Kidney (tissue), 13 donors: ENCODE measurements at regions not wholly inside any gene's neighbourhood (a gene's known extent, or its start where the extent isn't known, plus 50 kb on each side); places are given as distances from the start of the nearest gene placed in this dataset.

Experiments
- DNase-seq, 5 donors: peaks; one replicate each; pipeline ENCODE4 v3.0.0-alpha.2; 2013 to 2020
- FAIRE-seq: peaks from 2 replicates; lab custom pipeline; 2012; peaks lifted over from hg19 to GRCh38; lab: Jason Lieb, UNC
- H3K27ac ChIP-seq, 2 donors: one replicate each; pipeline ENCODE4 v1.7.0; 2013; ENCODE audit warnings: low read depth in 2 of 2, low read length in 2 of 2, inconsistent platforms in 1 of 2
- H3K27me3 ChIP-seq: one replicate; pipeline ENCODE4 v1.7.1; 2013; ENCODE audit warnings: low read length, inconsistent platforms; ENCODE audit not compliant: control insufficient read depth, insufficient read depth
- H3K36me3 ChIP-seq, 3 donors: one replicate each; pipeline versions ENCODE4 v1.7.0 to v1.7.1; 2013; ENCODE audit warnings: low read length in 3 of 3, control low read depth in 1 of 3, inconsistent platforms in 1 of 3; ENCODE audit not compliant: insufficient read depth in 3 of 3, control insufficient read depth in 2 of 3
- H3K4me1 ChIP-seq, 3 donors: one replicate each; pipeline versions ENCODE4 v1.7.0 to v1.7.1; 2013; ENCODE audit warnings: low read length in 3 of 3, inconsistent platforms in 1 of 3, low read depth in 1 of 3; ENCODE audit not compliant: control insufficient read depth in 2 of 3, insufficient read depth in 2 of 3
- H3K4me3 ChIP-seq, 3 donors: one replicate each; pipeline versions ENCODE4 v1.7.0 to v1.8.1; 2013; ENCODE audit warnings: low read length in 3 of 3, control low read depth in 1 of 3, inconsistent platforms in 1 of 3
- H3K9ac ChIP-seq, 3 donors: one replicate each; pipeline versions ENCODE4 v1.7.0 to v1.7.1; 2013; ENCODE audit warnings: low read length in 3 of 3, control low read depth in 1 of 3, inconsistent platforms in 1 of 3
- H3K9me3 ChIP-seq, 3 donors: one replicate each; pipeline versions ENCODE4 v1.7.0 to v1.7.1; 2013; ENCODE audit warnings: low read length in 3 of 3, control low read depth in 1 of 3, inconsistent platforms in 1 of 3; ENCODE audit not compliant: control insufficient read depth in 2 of 3, insufficient read depth in 1 of 3
- intact Hi-C: fragments of 100-400 bp; cut with DNase I; formaldehyde crosslinking; loops from one replicate; pipeline ENCODE4 v1.11.1; 2022
- TF ChIP-seq, protein P1 (sequence below): IDR thresholded peaks from 3 replicates; pipeline ENCODE4 v1.5.1; 2012; ENCODE audit warnings: mild to moderate bottlenecking, moderate library complexity, borderline replicate concordance; ENCODE audit not compliant: insufficient read depth; ENCODE audit errors: extremely low read depth
- donor health status: control.
- donor health status: control.
- donor health status: control.
- donor health status: control.
- donor health status: control.
- donor health status: DM: yes; HTN: yes; CAD: no.
- donor health status: Normal renal cell carcinoma (clear cell type).

DNA sequence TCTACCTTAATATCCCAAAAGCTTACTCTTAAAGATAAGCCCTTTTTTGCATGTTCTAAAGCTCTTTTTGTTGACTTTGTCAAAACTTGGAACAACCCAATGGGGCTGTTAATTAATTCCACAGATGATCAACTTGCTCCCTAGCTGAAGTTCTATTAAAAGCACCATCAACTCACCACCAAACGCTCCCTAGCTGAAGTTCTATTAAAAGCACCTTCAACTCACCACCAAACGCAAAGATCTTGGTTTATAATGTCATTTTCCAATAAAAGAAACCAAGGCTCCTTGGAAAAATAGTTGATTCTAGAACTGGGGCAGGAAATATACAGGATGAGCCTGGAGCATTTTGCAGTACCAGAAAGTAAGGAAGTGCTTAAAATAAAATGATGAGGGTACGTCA lies 122.3 kb upstream of the STT3B start:
- H3K4me3 ChIP-seq, result no peak overlapping the region
- H3K9me3 ChIP-seq, result no peaks in the 10 kb centered on the region
- intact Hi-C loops, result no loop called here
- no peaks in the 10 kb centered on the region for H3K4me1 ChIP-seq
- no peaks in the 10 kb centered on the region for H3K36me3 ChIP-seq
- DNase-seq (no peak), FAIRE-seq (no peak)
- H3K27me3 ChIP-seq, result no peaks in the 10 kb centered on the region
- H3K27ac ChIP-seq, result no peak overlapping the region
- TF ChIP-seq, protein P1, sequence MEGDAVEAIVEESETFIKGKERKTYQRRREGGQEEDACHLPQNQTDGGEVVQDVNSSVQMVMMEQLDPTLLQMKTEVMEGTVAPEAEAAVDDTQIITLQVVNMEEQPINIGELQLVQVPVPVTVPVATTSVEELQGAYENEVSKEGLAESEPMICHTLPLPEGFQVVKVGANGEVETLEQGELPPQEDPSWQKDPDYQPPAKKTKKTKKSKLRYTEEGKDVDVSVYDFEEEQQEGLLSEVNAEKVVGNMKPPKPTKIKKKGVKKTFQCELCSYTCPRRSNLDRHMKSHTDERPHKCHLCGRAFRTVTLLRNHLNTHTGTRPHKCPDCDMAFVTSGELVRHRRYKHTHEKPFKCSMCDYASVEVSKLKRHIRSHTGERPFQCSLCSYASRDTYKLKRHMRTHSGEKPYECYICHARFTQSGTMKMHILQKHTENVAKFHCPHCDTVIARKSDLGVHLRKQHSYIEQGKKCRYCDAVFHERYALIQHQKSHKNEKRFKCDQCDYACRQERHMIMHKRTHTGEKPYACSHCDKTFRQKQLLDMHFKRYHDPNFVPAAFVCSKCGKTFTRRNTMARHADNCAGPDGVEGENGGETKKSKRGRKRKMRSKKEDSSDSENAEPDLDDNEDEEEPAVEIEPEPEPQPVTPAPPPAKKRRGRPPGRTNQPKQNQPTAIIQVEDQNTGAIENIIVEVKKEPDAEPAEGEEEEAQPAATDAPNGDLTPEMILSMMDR, result no peak
- no peak overlapping the region for H3K9ac ChIP-seq

DNA sequence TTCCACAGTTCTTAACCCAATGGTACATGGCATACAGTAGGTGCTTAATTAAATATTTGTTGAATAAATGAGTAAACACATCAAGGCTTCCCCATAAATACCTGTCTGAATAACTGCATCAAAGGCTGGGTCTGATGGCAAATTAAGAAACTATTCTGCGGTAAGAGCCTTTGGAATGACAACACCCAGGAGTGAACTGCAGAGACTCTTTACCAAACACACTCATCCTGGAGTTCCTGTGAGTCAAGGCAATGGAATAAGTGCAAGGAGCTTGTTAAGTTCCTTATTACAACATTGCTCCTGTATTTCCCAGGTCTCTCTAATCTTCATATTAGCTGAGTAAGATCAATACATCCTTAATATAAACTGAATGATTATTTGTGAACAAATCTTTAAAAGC lies 119.9 kb upstream of the STT3B start:
- H3K9me3 ChIP-seq, result no peaks in the 10 kb centered on the region
- no peak overlapping the region for H3K27ac ChIP-seq
- intact Hi-C loops, result no loop called here
- no peak overlapping the region for H3K4me3 ChIP-seq
- TF ChIP-seq, protein P1, result no peak
- DNase-seq, result no peak
- H3K36me3 ChIP-seq, result no peaks in the 10 kb centered on the region
- H3K27me3 ChIP-seq, result no peaks in the 10 kb centered on the region
- no peak overlapping the region for H3K9ac ChIP-seq
- no peak for FAIRE-seq
- no peaks in the 10 kb centered on the region for H3K4me1 ChIP-seq

DNA sequence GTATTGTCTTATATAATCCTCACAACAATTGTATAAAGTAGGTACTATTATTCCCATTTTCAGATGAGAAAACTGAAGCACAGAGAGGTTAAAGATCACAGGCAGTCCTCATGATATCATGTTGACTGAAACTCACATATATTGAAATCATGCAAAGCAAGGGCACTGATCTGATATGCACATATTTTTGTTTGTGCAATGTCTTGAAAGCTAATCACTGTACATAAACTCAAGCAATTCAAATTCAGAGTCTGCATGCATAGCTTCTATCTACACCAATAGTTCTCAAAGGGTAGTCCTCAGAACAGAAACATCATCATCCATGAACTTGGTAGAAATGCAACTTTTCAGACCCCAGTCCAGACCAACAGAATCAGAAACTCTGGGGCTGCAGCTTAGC lies 119.2 kb upstream of the STT3B start:
- intact Hi-C loops, result no loop called here
- FAIRE-seq, result no peak

DNA sequence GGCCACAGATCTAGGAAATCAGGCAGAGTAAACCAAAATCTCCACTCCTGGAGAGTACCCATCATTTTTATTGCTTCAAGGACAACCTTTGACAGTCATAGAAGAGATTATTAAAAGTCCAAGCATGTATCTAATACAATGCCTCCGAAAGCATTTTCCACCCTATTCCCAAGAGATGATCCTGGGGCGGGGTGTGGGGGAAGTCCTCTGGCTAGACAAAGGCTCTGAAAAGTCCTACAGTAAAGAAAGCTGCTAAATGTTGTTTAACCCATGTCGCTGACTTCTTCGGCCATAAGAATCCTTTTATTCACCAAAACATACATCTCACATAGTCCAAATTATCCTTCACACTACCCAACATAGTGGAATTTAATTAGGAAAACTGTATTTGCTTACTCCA lies 115.7 kb upstream of the STT3B start:
- Histone ChIP-seq H3K27me3 (no peaks in the 10 kb centered on the region), H3K9ac (no peak overlapping the region), H3K4me1 (no peaks in the 10 kb centered on the region), H3K4me3 (no peak overlapping the region), H3K9me3 (no peaks in the 10 kb centered on the region), H3K27ac (no peak overlapping the region), H3K36me3 (no peaks in the 10 kb centered on the region)
- DNase-seq, result no peak
- intact Hi-C loops, result no loop called here
- FAIRE-seq, result no peak
- TF ChIP-seq, protein P1, result no peak

More for the DNA sequence above, 119.2 kb upstream of the STT3B start:
- Histone ChIP-seq H3K9me3 (no peaks in the 10 kb centered on the region), H3K4me1 (no peaks in the 10 kb centered on the region), H3K9ac (no peak overlapping the region), H3K4me3 (no peak overlapping the region), H3K27ac (no peak overlapping the region), H3K36me3 (no peaks in the 10 kb centered on the region), H3K27me3 (no peaks in the 10 kb centered on the region)
- TF ChIP-seq, protein P1, result no peak
- DNase-seq, result no peak
